ENCODE measurements at regions not wholly inside any gene's neighbourhood (a gene's known extent, or its start where the extent isn't known, plus 50 kb on each side); places are given as distances from the start of the nearest gene placed in this dataset.
"Not testable (repeated sequence)": the region's sequence is repeated elsewhere in the genome, so short reads cannot be mapped to it uniquely, and the experiment has no call there.

GRCh38 chr3:15979900-15980299 is 182.1 kb upstream of the ANKRD28 start:
- DNase-seq: no peak
- no peaks in the 10 kb centered on the region for H3K27me3 ChIP-seq
- H3K9ac ChIP-seq (ENCODE audit: low read depth in 2 of 2, low read length in 2 of 2): no peak overlapping the region
- intact Hi-C loops (cut with DNase I): no loop called here
- no peaks in the 10 kb centered on the region for H3K4me1 ChIP-seq
- no peaks in the 10 kb centered on the region for H3K9me3 ChIP-seq
- H3K36me3 ChIP-seq: no peaks in the 10 kb centered on the region
- no peak overlapping the region for H3K4me3 ChIP-seq
- TF ChIP-seq CTCF (IDR thresholded peaks at IDR 0.05): no peak
- H3K27ac ChIP-seq: no peak overlapping the region

- H3K27ac ChIP-seq: no peak overlapping the region
- H3K9ac ChIP-seq (ENCODE audit: low read depth in 2 of 2, low read length in 2 of 2): no peak overlapping the region
- intact Hi-C loops (cut with DNase I): no loop called here
- no peaks in the 10 kb centered on the region for H3K4me1 ChIP-seq
- H3K4me3 ChIP-seq: no peak overlapping the region
- no peaks in the 10 kb centered on the region for H3K27me3 ChIP-seq
- DNase-seq: no peak
- H3K9me3 ChIP-seq: no peaks in the 10 kb centered on the region
- no peaks in the 10 kb centered on the region for H3K36me3 ChIP-seq
- TF ChIP-seq CTCF (IDR thresholded peaks at IDR 0.05): no peak
These were observed 184.5 kb upstream of the ANKRD28 start for GRCh38 chr3:15982243-15982642.

- Histone ChIP-seq H3K4me1 (no peaks in the 10 kb centered on the region), H3K9me3 (no peaks in the 10 kb centered on the region), H3K36me3 (no peaks in the 10 kb centered on the region), H3K27ac (no peak overlapping the region), H3K9ac (ENCODE audit: low read depth in 2 of 2, low read length in 2 of 2) (no peak overlapping the region), H3K27me3 (no peaks in the 10 kb centered on the region), H3K4me3 (no peak overlapping the region)
- no peak for DNase-seq
- intact Hi-C loops (cut with DNase I): no loop called here
- TF ChIP-seq CTCF (IDR thresholded peaks at IDR 0.05): no peak
These were observed 185.0 kb upstream of the ANKRD28 start for GRCh38 chr3:15982667-15983196.

- Histone ChIP-seq H3K9me3 (no peaks in the 10 kb centered on the region), H3K27ac (no peak overlapping the region), H3K4me3 (no peak overlapping the region), H3K9ac (ENCODE audit: low read depth in 2 of 2, low read length in 2 of 2) (no peak overlapping the region), H3K27me3 (no peaks in the 10 kb centered on the region), H3K4me1 (no peaks in the 10 kb centered on the region), H3K36me3 (no peaks in the 10 kb centered on the region)
- no peak for DNase-seq
- intact Hi-C loops (cut with DNase I): no loop called here
- TF ChIP-seq CTCF (IDR thresholded peaks at IDR 0.05): no peak
These were observed 185.5 kb upstream of the ANKRD28 start for GRCh38 chr3:15983232-15983631.

- no peaks in the 10 kb centered on the region for H3K4me1 ChIP-seq
- no peak for TF ChIP-seq CTCF (IDR thresholded peaks at IDR 0.05)
- no peaks in the 10 kb centered on the region for H3K27me3 ChIP-seq
- no peak overlapping the region for H3K4me3 ChIP-seq
- H3K9me3 ChIP-seq: no peaks in the 10 kb centered on the region
- no peak overlapping the region for H3K27ac ChIP-seq
- no peaks in the 10 kb centered on the region for H3K36me3 ChIP-seq
- intact Hi-C loops (cut with DNase I): no loop called here
- DNase-seq: no peak
- no peak overlapping the region for H3K9ac ChIP-seq (ENCODE audit: low read depth in 2 of 2, low read length in 2 of 2)
These were observed 185.9 kb upstream of the ANKRD28 start for GRCh38 chr3:15983693-15984092.

- H3K27me3 ChIP-seq: no peaks in the 10 kb centered on the region
- H3K4me3 ChIP-seq: no peak overlapping the region
- no peaks in the 10 kb centered on the region for H3K9me3 ChIP-seq
- H3K4me1 ChIP-seq: no peaks in the 10 kb centered on the region
- no peak for TF ChIP-seq CTCF (IDR thresholded peaks at IDR 0.05)
- H3K36me3 ChIP-seq: no peaks in the 10 kb centered on the region
- no peak for DNase-seq
- no peak overlapping the region for H3K27ac ChIP-seq
- no peak overlapping the region for H3K9ac ChIP-seq (ENCODE audit: low read depth in 2 of 2, low read length in 2 of 2)
- intact Hi-C loops (cut with DNase I): no loop called here
These were observed 185.1 kb upstream of the GALNT15 start for GRCh38 chr3:15989419-15989818.

GRCh38 chr3:15993660-15994059 is 180.8 kb upstream of the GALNT15 start:
- H3K27me3 ChIP-seq; H3K4me1 ChIP-seq; H3K27ac ChIP-seq; H3K4me3 ChIP-seq; DNase-seq; H3K9ac ChIP-seq (ENCODE audit: low read depth in 2 of 2, low read length in 2 of 2); intact Hi-C loops (cut with DNase I); H3K36me3 ChIP-seq; H3K9me3 ChIP-seq: not testable (repeated sequence)

- H3K9me3 ChIP-seq; H3K36me3 ChIP-seq; H3K9ac ChIP-seq (ENCODE audit: low read depth in 2 of 2, low read length in 2 of 2); H3K27me3 ChIP-seq; H3K4me3 ChIP-seq; DNase-seq; H3K27ac ChIP-seq; H3K4me1 ChIP-seq; intact Hi-C loops (cut with DNase I): not testable (repeated sequence)
These were observed 178.0 kb upstream of the GALNT15 start for GRCh38 chr3:15996496-15996895.

All from colonic mucosa (tissue), 4 donors.